K562 (cell line): ENCODE measurements at regions not wholly inside any gene's neighbourhood (a gene's known extent, or its start where the extent isn't known, plus 50 kb on each side); places are given as distances from the start of the nearest gene placed in this dataset.

Experiments
- ATAC-seq: fragments of 200-7000 bp; cut with Tn5 transposase; 3 replicates; pipeline ENCODE4 v1.9.1; 2020; ENCODE audit warnings: moderate library complexity
- BruUV-seq: library from RNA; stranded (reverse); fragments of 400-500 nt; replicated peaks from 2 replicates; lab custom pipeline; 2021; lab: Mats Ljungman, UMichigan
- CTCF ChIA-PET: fragments of 300-600 bp; formaldehyde crosslinking; extraction: SDS; loops from one replicate; lab custom pipeline; 2021; ENCODE audit warnings: low intra/inter-chr PET ratio; lab: Yijun Ruan, JAX
- POLR2A ChIA-PET: fragments of 300-600, 350-650 bp; sonication (Branson Sonifier 250); formaldehyde crosslinking; extraction: SDS; loops from one replicate; lab custom pipeline; 2021; ENCODE audit warnings: antibody characterized with exemption, inconsistent platforms; lab: Yijun Ruan, JAX
- DNase-seq, 4 experiments: peaks; one replicate each; pipeline versions ENCODE4 v3.0.0 to v3.0.0-alpha.2; 2011 to 2018; ENCODE audit warnings: low spot score in 3 of 4, mixed read lengths in 3 of 4; ENCODE audit errors: extremely low read depth in 1 of 4
- FAIRE-seq: peaks from 2 replicates; lab custom pipeline; 2011; peaks lifted over from hg19 to GRCh38; lab: Jason Lieb, UNC
- H2AFZ ChIP-seq: 2 replicates; pipeline ENCODE4 v1.6.0; 2011; ENCODE audit warnings: low read depth, low read length, control low read depth, inconsistent platforms
- H3K27ac ChIP-seq: fragments of 200-600 bp; 3 replicates; pipeline ENCODE4 v1.8.0; 2011; ENCODE audit warnings: low read depth, mild to moderate bottlenecking, control low read depth, inconsistent platforms, low read length, moderate library complexity, mixed read lengths; ENCODE audit errors: extremely low read depth
- H3K27me3 ChIP-seq, 2 experiments: fragments of 300-600 bp in 1 of 2; 2 replicates in 1 of 2; 3 replicates in 1 of 2; pipeline versions ENCODE4 v1.6.0 to v1.8.0; 2011; ENCODE audit warnings: inconsistent platforms in 2 of 2, low read length in 2 of 2, mild to moderate bottlenecking in 1 of 2, mixed read lengths in 1 of 2, moderate library complexity in 1 of 2; ENCODE audit not compliant: control insufficient read depth in 2 of 2, insufficient read depth in 2 of 2
- H3K36me3 ChIP-seq: fragments of 300-600 bp; 3 replicates; pipeline ENCODE4 v1.8.0; 2011; ENCODE audit warnings: mild to moderate bottlenecking, low read length, inconsistent platforms; ENCODE audit not compliant: control insufficient read depth, insufficient read depth
- H3K4me1 ChIP-seq, 2 experiments: fragments of 200-600 bp in 1 of 2; replicated peaks in 1 of 2; 2 replicates in 1 of 2; 3 replicates in 1 of 2; pipeline versions ENCODE4 v1.5.1 to v1.8.0; 2011; ENCODE audit warnings: inconsistent platforms in 2 of 2, low read length in 2 of 2, mild to moderate bottlenecking in 1 of 2, mixed read lengths in 1 of 2, moderate library complexity in 1 of 2; ENCODE audit not compliant: control insufficient read depth in 2 of 2, insufficient read depth in 2 of 2
- H3K4me2 ChIP-seq: 2 replicates; pipeline ENCODE4 v1.6.1; 2011; ENCODE audit warnings: low read length, control low read depth, inconsistent platforms, mixed read lengths; ENCODE audit not compliant: insufficient read depth
- H3K4me3 ChIP-seq: fragments of 200-600 bp; sonication (generic), shearing (Covaris generic); 2 replicates; pipeline ENCODE4 v1.5.1; 2016; ENCODE audit warnings: control low read depth, inconsistent platforms
- H3K79me2 ChIP-seq: fragments of 200-600 bp; 3 replicates; pipeline ENCODE4 v1.8.0; 2011; ENCODE audit warnings: low read length, inconsistent platforms; ENCODE audit not compliant: control insufficient read depth, insufficient read depth
- H3K9ac ChIP-seq, 2 experiments: 2 replicates each; pipeline versions ENCODE4 v1.6.0 to v1.6.1; 2011; ENCODE audit warnings: low read depth in 2 of 2, low read length in 2 of 2, control low read depth in 1 of 2, inconsistent platforms in 1 of 2, mild to moderate bottlenecking in 1 of 2, mixed read lengths in 1 of 2; ENCODE audit not compliant: insufficient read depth in 1 of 2
- H3K9me1 ChIP-seq: one replicate; pipeline ENCODE4 v1.6.0; 2011; ENCODE audit warnings: inconsistent platforms, mild to moderate bottlenecking, low read length, moderate library complexity; ENCODE audit not compliant: control insufficient read depth, insufficient read depth
- H3K9me3 ChIP-seq: replicated peaks from 2 replicates; pipeline ENCODE4 v1.5.1; 2011; ENCODE audit warnings: low read depth, low read length, inconsistent platforms; ENCODE audit not compliant: control insufficient read depth, insufficient read depth
- H4K20me1 ChIP-seq: replicated peaks from 2 replicates; pipeline ENCODE4 v1.6.1; 2011; ENCODE audit warnings: low read length, inconsistent platforms, mixed read lengths; ENCODE audit not compliant: control insufficient read depth, insufficient read depth
- ARNT ChIP-seq, 2 experiments: fragments of 450-650 bp; IDR thresholded peaks; 2 replicates each; pipeline ENCODE4 v1.6.1; 2016; ENCODE audit warnings: mild to moderate bottlenecking in 1 of 2
- BCL6 ChIP-seq: fragments of 250-450 bp; sonication (Bioruptor Pico); IDR thresholded peaks from 2 replicates; pipeline ENCODE4 v1.4.0; 2020
- CCAR2 ChIP-seq: fragments of 200-400 bp; formaldehyde crosslinking; IDR thresholded peaks from 2 replicates; pipeline ENCODE4 v1.6.1; 2017; ENCODE audit warnings: mild to moderate bottlenecking, low read depth, low read length
- CHAMP1 ChIP-seq: fragments of 450-650 bp; IDR thresholded peaks from 2 replicates; pipeline ENCODE4 v1.6.1; 2016; ENCODE audit warnings: mild to moderate bottlenecking
- E2F8 ChIP-seq: fragments of 450-650 bp; IDR thresholded peaks from 2 replicates; pipeline ENCODE4 v1.7.1; 2018; ENCODE audit warnings: mild to moderate bottlenecking, low read depth; ENCODE audit not compliant: partially characterized antibody
- EZH2 ChIP-seq: IDR thresholded peaks from 2 replicates; pipeline ENCODE4 v1.6.1; 2012; ENCODE audit warnings: low read depth, mild to moderate bottlenecking, inconsistent platforms, low read length, borderline replicate concordance
- GABPA ChIP-seq: fragments of 200-800 bp; sonication (Bioruptor generic); conservative IDR thresholded peaks from 2 replicates; pipeline ENCODE4 v1.6.1; 2016; ENCODE audit warnings: low read depth, missing genetic modification characterization, missing compliant biosample characterization
- NFIC ChIP-seq: fragments of 450-650 bp; IDR thresholded peaks from 2 replicates; pipeline ENCODE4 v1.6.1; 2017; ENCODE audit warnings: mild to moderate bottlenecking, inconsistent platforms
- POLR2AphosphoS5 ChIP-seq: IDR thresholded peaks from 2 replicates; pipeline ENCODE4 v1.6.1; 2011; ENCODE audit warnings: mild to moderate bottlenecking, low read depth, low read length, moderate library complexity; ENCODE audit not compliant: control insufficient read depth, insufficient read depth
- RAD21 ChIP-seq, 2 experiments: fragments of 250-450 bp in 1 of 2; fragments of 450-650 bp in 1 of 2; sonication (Bioruptor Pico) in 1 of 2; formaldehyde crosslinking in 1 of 2; IDR thresholded peaks in 1 of 2; conservative IDR thresholded peaks in 1 of 2; 2 replicates each; pipeline versions ENCODE4 v1.4.0 to v1.8.0; 2020 to 2022; ENCODE audit warnings: mild to moderate bottlenecking in 2 of 2, moderate library complexity in 1 of 2
- ZFP1 ChIP-seq: fragments of 450-650 bp; formaldehyde crosslinking; IDR thresholded peaks from 2 replicates; pipeline ENCODE4 v1.4.0; 2020; ENCODE audit warnings: mild to moderate bottlenecking, mixed read lengths
- ZNF140 ChIP-seq: fragments of 250-450 bp; sonication (Bioruptor Pico); IDR thresholded peaks from 2 replicates; pipeline ENCODE4 v1.8.0; 2021; ENCODE audit warnings: moderate library complexity, mild to moderate bottlenecking, inconsistent platforms
- WGBS: fragments of 100-300 bp; shearing (Covaris generic); methylation state at CpG from one replicate; pipeline ENCODE4 v1.1.6; 2016; ENCODE audit warnings: low coverage, mixed read lengths; ENCODE audit not compliant: insufficient coverage; ENCODE audit errors: missing lambda C conversion rate; 5-methylcytosine and 5-hydroxymethylcytosine counted together
- in situ Hi-C: fragments of 300-500 bp; cut with MboI; formaldehyde crosslinking; loops from 4 replicates; pipeline ENCODE4 v1.15.0; 2018; ENCODE audit warnings: inconsistent platforms, mixed read lengths
- intact Hi-C: fragments of 100-400 bp; cut with micrococcal nuclease; formaldehyde crosslinking; loops from 2 replicates; pipeline ENCODE4 v1.14.2; 2022

- Histone ChIP-seq H3K9me1 (no peaks in the 10 kb centered on the region), H3K27me3 (no peaks in the 10 kb centered on the region), H3K79me2 (no peaks in the 10 kb centered on the region), H3K36me3 (no peaks in the 10 kb centered on the region), H2AFZ (no peak overlapping the region), H3K4me2 (no peak overlapping the region), H3K4me3 (no peak overlapping the region), H4K20me1 (no peaks in the 10 kb centered on the region), H3K27ac (no peak overlapping the region), H3K9me3 (no peaks in the 10 kb centered on the region; the same call in 1 of the 2 replicates), H3K4me1 (no peaks in the 10 kb centered on the region), H3K9ac (no peak overlapping the region)
- DNase-seq (no peak), ATAC-seq (no peak), FAIRE-seq (no peak)
- CTCF ChIA-PET = no interaction called here
- WGBS = 0% methylated on average over 1 of the region's 1 CpG
- POLR2A ChIA-PET = no interaction called here
- BruUV-seq = no TSS peak
- intact Hi-C loops (no loop called here), in situ Hi-C loops (no loop called here)
- TF ChIP-seq ZFP1 (CRISPR knock-in tag) (no peak), NFIC (no peak), POLR2AphosphoS5 (no peak), E2F8 (no peak), ZNF140 (CRISPR knock-in tag) (no peak), CHAMP1 (no peak), EZH2 (no peak), RAD21 (CRISPR knock-in tag; conservative IDR thresholded peaks at IDR 0.05 in 1 of 2, IDR thresholded peaks at IDR 0.05 in 1 of 2) (no peak), ARNT (IDR thresholded peaks at IDR 0.05) (no peak), GABPA (tag) (no peak), CCAR2 (no peak), BCL6 (CRISPR knock-in tag) (no peak)
Measured at GRCh38 chr18:29930231-29930630, 1112.3 kb downstream of the DSC3 start.
